SW480 (cell line): ENCODE measurements at regions not wholly inside any gene's neighbourhood (a gene's known extent, or its start where the extent isn't known, plus 50 kb on each side); places are given as distances from the start of the nearest gene placed in this dataset.

Source experiments
- DNase-seq: peaks from one replicate; pipeline ENCODE4 v3.0.0-alpha.2; 2016; ENCODE audit warnings: low spot score

- no peak for DNase-seq
These were observed 217.0 kb downstream of the GAS1 start for GRCh38 chr9:86730163-86730928.

GRCh38 chr9:86724529-86724928, 222.8 kb downstream of the GAS1 start:
- no peak for DNase-seq

GRCh38 chr9:86723346-86723745, 224.0 kb downstream of the GAS1 start:
- DNase-seq: no peak

- DNase-seq: no peak
These were observed 224.6 kb downstream of the GAS1 start for GRCh38 chr9:86722706-86723075.

- no peak for DNase-seq
These were observed 225.2 kb downstream of the GAS1 start for GRCh38 chr9:86721843-86722705.

- DNase-seq: no peak
These were observed 226.0 kb downstream of the GAS1 start for GRCh38 chr9:86721226-86721781.

- no peak for DNase-seq
These were observed 226.6 kb downstream of the GAS1 start for GRCh38 chr9:86720639-86721225.

- no peak for DNase-seq
These were observed 228.8 kb downstream of the GAS1 start for GRCh38 chr9:86718388-86719049.

GRCh38 chr9:86716326-86716922, 230.9 kb downstream of the GAS1 start:
- DNase-seq: no peak

GRCh38 chr9:86714999-86715398, 232.3 kb downstream of the GAS1 start:
- no peak for DNase-seq

GRCh38 chr9:86713970-86714369, 233.3 kb downstream of the GAS1 start:
- DNase-seq: no peak

- DNase-seq: no peak
These were observed 233.8 kb downstream of the GAS1 start for GRCh38 chr9:86713470-86713869.

GRCh38 chr9:86708918-86709835, 238.1 kb downstream of the GAS1 start:
- no peak for DNase-seq

- no peak for DNase-seq
These were observed 239.3 kb downstream of the GAS1 start for GRCh38 chr9:86707932-86708510.

GRCh38 chr9:86706391-86706790, 240.9 kb downstream of the GAS1 start:
- DNase-seq: no peak

GRCh38 chr9:86705490-86705889, 241.8 kb downstream of the GAS1 start:
- DNase-seq: no peak

GRCh38 chr9:86703346-86703745, 244.0 kb downstream of the GAS1 start:
- no peak for DNase-seq

- DNase-seq: no peak
These were observed 246.7 kb downstream of the GAS1 start for GRCh38 chr9:86700629-86701028.

- no peak for DNase-seq
These were observed 249.3 kb downstream of the GAS1 start for GRCh38 chr9:86697999-86698398.

- no peak for DNase-seq
These were observed 250.1 kb downstream of the GAS1 start for GRCh38 chr9:86697213-86697612.
